Amygdala (tissue), 56 donors: ENCODE measurements at regions not wholly inside any gene's neighbourhood (a gene's known extent, or its start where the extent isn't known, plus 50 kb on each side); places are given as distances from the start of the nearest gene placed in this dataset.

Experiments
- DNase-seq, 56 donors: peaks; one replicate each; lab custom pipeline; 2025; lab: John Stamatoyannopoulos, UW

GRCh38 chr15:72967397-72967796 is 84.9 kb upstream of the NEO1 start:
- no peak for DNase-seq

GRCh38 chr15:72966641-72967040 is 85.6 kb upstream of the NEO1 start:
- no peak for DNase-seq

GRCh38 chr15:72965671-72966070 is 86.6 kb upstream of the NEO1 start:
- no peak for DNase-seq

- no peak for DNase-seq
Observed at GRCh38 chr15:72964542-72964941, 87.7 kb upstream of the NEO1 start.

- DNase-seq, result no peak
Observed at GRCh38 chr15:72964135-72964534, 88.1 kb upstream of the NEO1 start.

- no peak for DNase-seq
Observed at GRCh38 chr15:72962054-72962702, 90.1 kb upstream of the NEO1 start.

- DNase-seq, result no peak
Observed at GRCh38 chr15:72961346-72961745, 90.9 kb upstream of the NEO1 start.

- no peak for DNase-seq
Observed at GRCh38 chr15:72958634-72959033, 93.6 kb upstream of the NEO1 start.

GRCh38 chr15:72953306-72953705 is 99.0 kb upstream of the NEO1 start:
- DNase-seq, result no peak

GRCh38 chr15:72952151-72952550 is 100.1 kb upstream of the NEO1 start:
- no peak for DNase-seq

GRCh38 chr15:72948662-72949061 is 103.6 kb upstream of the NEO1 start:
- DNase-seq, result no peak

- DNase-seq, result no peak
Observed at GRCh38 chr15:72947709-72948108, 104.6 kb upstream of the NEO1 start.

- no peak for DNase-seq
Observed at GRCh38 chr15:72944565-72944964, 107.7 kb upstream of the NEO1 start.

- DNase-seq, result no peak
Observed at GRCh38 chr15:72940229-72940622, 112.0 kb upstream of the NEO1 start.

- peak in 19 of 56 donors; percentile 1 to 55 (median 8) for DNase-seq
Observed at GRCh38 chr15:72939514-72940228, 112.6 kb upstream of the NEO1 start.

- DNase-seq, result no peak
Observed at GRCh38 chr15:72936691-72937679, 115.3 kb upstream of the NEO1 start.

- DNase-seq, result no peak
Observed at GRCh38 chr15:72936237-72936636, 116.0 kb upstream of the NEO1 start.

- DNase-seq, result no peak
Observed at GRCh38 chr15:72935521-72935920, 116.7 kb upstream of the NEO1 start.

GRCh38 chr15:72934921-72935320 is 117.3 kb upstream of the NEO1 start:
- no peak for DNase-seq

- no peak for DNase-seq
Observed at GRCh38 chr15:72933976-72934375, 118.3 kb upstream of the NEO1 start.

- DNase-seq, result no peak
Observed at GRCh38 chr15:72932472-72932871, 119.8 kb upstream of the NEO1 start.
